Endodermal cell (in vitro differentiated cells): ENCODE measurements at regions not wholly inside any gene's neighbourhood (a gene's known extent, or its start where the extent isn't known, plus 50 kb on each side); places are given as distances from the start of the nearest gene placed in this dataset.

Experiments
- DNase-seq: peaks from one replicate; pipeline ENCODE4 v3.0.0-alpha.2; 2017
- H3K27ac ChIP-seq: 2 replicates; pipeline ENCODE4 v1.5.1; 2013; ENCODE audit warnings: mild to moderate bottlenecking, low read depth, low read length, moderate library complexity
- H3K27me3 ChIP-seq: 2 replicates; pipeline ENCODE4 v1.6.1; 2013; ENCODE audit warnings: mild to moderate bottlenecking, low read length, moderate library complexity; ENCODE audit not compliant: insufficient read depth, control insufficient read depth, poor library complexity, severe bottlenecking
- H3K36me3 ChIP-seq: 2 replicates; pipeline ENCODE4 v1.7.0; 2013; ENCODE audit warnings: mild to moderate bottlenecking, low read length, moderate library complexity; ENCODE audit not compliant: control insufficient read depth, insufficient read depth
- H3K4me1 ChIP-seq: one replicate; pipeline ENCODE4 v1.7.0; 2013; ENCODE audit warnings: low read length; ENCODE audit not compliant: control insufficient read depth, insufficient read depth
- H3K4me3 ChIP-seq: 2 replicates; pipeline ENCODE4 v1.5.1; 2013; ENCODE audit warnings: mild to moderate bottlenecking, low read length, moderate library complexity
- H3K9ac ChIP-seq: 2 replicates; pipeline ENCODE4 v1.6.1; 2013; ENCODE audit warnings: mild to moderate bottlenecking, low read length, moderate library complexity; ENCODE audit not compliant: poor library complexity, severe bottlenecking; ENCODE audit errors: extremely low read depth
- H3K9me3 ChIP-seq: 2 replicates; pipeline ENCODE4 v1.6.1; 2013; ENCODE audit warnings: mild to moderate bottlenecking, low read length, moderate library complexity; ENCODE audit not compliant: control insufficient read depth
- H3K27ac Mint-ChIP-seq: 2 replicates; pipeline ENCODE4 v1.8.0; 2020; ENCODE audit warnings: mixed read lengths
- H3K27me3 Mint-ChIP-seq: 2 replicates; pipeline ENCODE4 v1.8.0; 2021; ENCODE audit warnings: mild to moderate bottlenecking, mixed read lengths; ENCODE audit not compliant: insufficient read depth
- H3K36me3 Mint-ChIP-seq: 2 replicates; pipeline ENCODE4 v1.8.0; 2020; ENCODE audit warnings: low read depth, mixed read lengths
- H3K4me1 Mint-ChIP-seq: 2 replicates; pipeline ENCODE4 v1.8.0; 2020; ENCODE audit warnings: mixed read lengths
- H3K4me3 Mint-ChIP-seq: 2 replicates; pipeline ENCODE4 v1.8.0; 2020; ENCODE audit warnings: mild to moderate bottlenecking, moderate library complexity, mixed read lengths
- H3K9me3 Mint-ChIP-seq: 2 replicates; pipeline ENCODE4 v1.8.0; 2020; ENCODE audit warnings: mild to moderate bottlenecking, mixed read lengths
- WGBS, 2 experiments: methylation state at CpG; one replicate each; pipeline versions ENCODE4 v1.1.5 to v1.1.7; 2013; ENCODE audit warnings: missing lambda C conversion rate in 2 of 2, mixed read lengths in 1 of 2; ENCODE audit not compliant: insufficient coverage in 1 of 2, insufficient read length in 1 of 2; 5-methylcytosine and 5-hydroxymethylcytosine counted together
- TF ChIP-seq, protein P1 (sequence below): fragments of 200-600 bp; sonication (generic); conservative IDR thresholded peaks from 2 replicates; pipeline ENCODE4 v1.5.0; 2021; ENCODE audit warnings: antibody characterized with exemption, mild to moderate bottlenecking

DNA sequence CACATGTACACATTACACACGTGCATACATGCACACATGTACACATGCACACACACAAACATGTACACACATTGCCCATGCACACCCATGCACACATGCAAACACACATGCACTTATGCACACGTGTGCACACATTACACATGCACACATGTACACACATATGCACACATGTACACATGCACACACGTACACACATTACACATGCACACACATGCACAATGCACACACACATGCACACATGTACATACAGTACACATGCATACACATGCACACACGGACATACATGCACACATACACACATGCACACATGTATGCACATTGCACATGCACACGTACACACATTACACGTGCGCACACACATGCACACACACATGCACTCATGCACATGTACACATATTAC, 95.3 kb upstream of the TTC34 start:
- Mint-ChIP-seq H3K27ac (no peak overlapping the region), H3K27me3 (no peaks in the 10 kb centered on the region), H3K4me1 (no peaks in the 10 kb centered on the region), H3K36me3 (peaks cover 4% of the 10 kb centered on the region), H3K4me3 (no peak overlapping the region), H3K9me3 (peaks cover 98% of the 10 kb centered on the region)
- Histone ChIP-seq H3K27me3 (no peaks in the 10 kb centered on the region), H3K4me3 (peak overlapping the region; percentile 71), H3K9me3 (peaks cover 51% of the 10 kb centered on the region), H3K27ac (no peak overlapping the region), H3K4me1 (no peaks in the 10 kb centered on the region), H3K9ac (no peak overlapping the region), H3K36me3 (no peaks in the 10 kb centered on the region)
- WGBS, 2 experiments, result 75 to 77% methylated on average over 6 to 7 of the region's 7 CpGs
- TF ChIP-seq, protein P1, sequence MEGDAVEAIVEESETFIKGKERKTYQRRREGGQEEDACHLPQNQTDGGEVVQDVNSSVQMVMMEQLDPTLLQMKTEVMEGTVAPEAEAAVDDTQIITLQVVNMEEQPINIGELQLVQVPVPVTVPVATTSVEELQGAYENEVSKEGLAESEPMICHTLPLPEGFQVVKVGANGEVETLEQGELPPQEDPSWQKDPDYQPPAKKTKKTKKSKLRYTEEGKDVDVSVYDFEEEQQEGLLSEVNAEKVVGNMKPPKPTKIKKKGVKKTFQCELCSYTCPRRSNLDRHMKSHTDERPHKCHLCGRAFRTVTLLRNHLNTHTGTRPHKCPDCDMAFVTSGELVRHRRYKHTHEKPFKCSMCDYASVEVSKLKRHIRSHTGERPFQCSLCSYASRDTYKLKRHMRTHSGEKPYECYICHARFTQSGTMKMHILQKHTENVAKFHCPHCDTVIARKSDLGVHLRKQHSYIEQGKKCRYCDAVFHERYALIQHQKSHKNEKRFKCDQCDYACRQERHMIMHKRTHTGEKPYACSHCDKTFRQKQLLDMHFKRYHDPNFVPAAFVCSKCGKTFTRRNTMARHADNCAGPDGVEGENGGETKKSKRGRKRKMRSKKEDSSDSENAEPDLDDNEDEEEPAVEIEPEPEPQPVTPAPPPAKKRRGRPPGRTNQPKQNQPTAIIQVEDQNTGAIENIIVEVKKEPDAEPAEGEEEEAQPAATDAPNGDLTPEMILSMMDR, result no peak
- DNase-seq, result no peak

DNA sequence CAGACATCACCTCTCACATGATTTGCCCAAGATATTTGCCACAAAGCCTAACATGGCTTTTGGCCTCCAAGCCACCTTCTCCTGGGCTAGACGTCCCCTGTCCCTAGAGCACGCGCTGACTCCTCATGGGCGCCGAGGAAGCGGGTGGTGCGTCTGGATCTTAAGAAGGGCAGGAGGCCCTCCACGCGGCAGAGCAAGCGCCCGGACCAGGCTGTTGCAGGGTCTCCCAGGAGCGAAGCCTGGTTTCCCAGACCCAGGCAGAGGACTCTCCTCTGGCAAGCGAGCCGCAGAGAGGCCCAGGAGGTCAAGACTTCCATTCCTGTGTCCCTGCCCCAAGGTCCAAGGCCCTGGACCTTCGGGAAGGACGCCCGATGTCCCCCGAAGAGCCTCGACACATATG, 101.7 kb upstream of the TTC34 start:
- no peak overlapping the region for H3K4me3 Mint-ChIP-seq
- TF ChIP-seq, protein P1, result no peak
- Histone ChIP-seq H3K9me3 (peaks cover 9% of the 10 kb centered on the region), H3K4me3 (no peak overlapping the region), H3K4me1 (no peaks in the 10 kb centered on the region), H3K27me3 (no peaks in the 10 kb centered on the region), H3K27ac (no peak overlapping the region), H3K36me3 (no peaks in the 10 kb centered on the region), H3K9ac (no peak overlapping the region)
- H3K27me3 Mint-ChIP-seq, result no peaks in the 10 kb centered on the region
- H3K4me1 Mint-ChIP-seq, result no peaks in the 10 kb centered on the region
- H3K36me3 Mint-ChIP-seq, result peaks cover 1% of the 10 kb centered on the region
- peaks cover 92% of the 10 kb centered on the region for H3K9me3 Mint-ChIP-seq
- DNase-seq, result no peak
- H3K27ac Mint-ChIP-seq, result no peak overlapping the region
- WGBS, 2 experiments, result 89 to 90% methylated on average over 15 to 19 of the region's 19 CpGs

DNA sequence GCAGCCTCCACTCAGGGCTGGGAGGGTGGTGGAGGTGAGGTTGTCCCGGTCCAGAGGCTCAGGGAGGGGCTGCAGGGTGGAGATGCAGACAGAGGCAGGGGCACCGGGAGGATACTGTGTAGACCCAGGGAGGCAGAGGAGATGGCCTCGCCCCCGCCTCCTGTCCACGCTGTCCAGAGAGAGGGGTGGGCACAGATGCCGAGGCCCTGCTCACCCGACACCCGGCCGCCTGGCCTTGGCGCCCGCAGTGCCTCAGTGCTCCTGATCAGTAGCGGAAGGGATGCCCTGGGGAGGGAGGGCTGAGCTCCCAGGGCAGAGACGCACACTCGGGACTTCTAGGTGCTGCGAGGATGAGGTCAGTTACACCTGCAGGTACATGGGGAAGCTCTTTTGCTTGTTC, 102.7 kb upstream of the TTC34 start:
- Histone ChIP-seq H3K27me3 (no peaks in the 10 kb centered on the region), H3K4me1 (no peaks in the 10 kb centered on the region), H3K36me3 (no peaks in the 10 kb centered on the region), H3K4me3 (no peak overlapping the region), H3K9ac (no peak overlapping the region), H3K9me3 (peaks cover 4% of the 10 kb centered on the region), H3K27ac (no peak overlapping the region)
- 89 to 92% methylated on average over 14 to 15 of the region's 15 CpGs for WGBS, 2 experiments
- no peak for DNase-seq
- Mint-ChIP-seq H3K36me3 (peaks cover 1% of the 10 kb centered on the region), H3K27me3 (no peaks in the 10 kb centered on the region), H3K4me3 (no peak overlapping the region), H3K27ac (no peak overlapping the region), H3K9me3 (peaks cover 91% of the 10 kb centered on the region), H3K4me1 (no peaks in the 10 kb centered on the region)
- TF ChIP-seq, protein P1, result no peak
